HG02981 (cell line): ENCODE measurements at regions not wholly inside any gene's neighbourhood (a gene's known extent, or its start where the extent isn't known, plus 50 kb on each side); places are given as distances from the start of the nearest gene placed in this dataset.

Source experiments
- ATAC-seq: cut with Tn5 transposase; IDR thresholded peaks from one replicate; pipeline ENCODE4 v1.9.1; 2021; ENCODE audit warnings: mild to moderate bottlenecking, moderate library complexity; ENCODE audit not compliant: unreplicated experiment

DNA sequence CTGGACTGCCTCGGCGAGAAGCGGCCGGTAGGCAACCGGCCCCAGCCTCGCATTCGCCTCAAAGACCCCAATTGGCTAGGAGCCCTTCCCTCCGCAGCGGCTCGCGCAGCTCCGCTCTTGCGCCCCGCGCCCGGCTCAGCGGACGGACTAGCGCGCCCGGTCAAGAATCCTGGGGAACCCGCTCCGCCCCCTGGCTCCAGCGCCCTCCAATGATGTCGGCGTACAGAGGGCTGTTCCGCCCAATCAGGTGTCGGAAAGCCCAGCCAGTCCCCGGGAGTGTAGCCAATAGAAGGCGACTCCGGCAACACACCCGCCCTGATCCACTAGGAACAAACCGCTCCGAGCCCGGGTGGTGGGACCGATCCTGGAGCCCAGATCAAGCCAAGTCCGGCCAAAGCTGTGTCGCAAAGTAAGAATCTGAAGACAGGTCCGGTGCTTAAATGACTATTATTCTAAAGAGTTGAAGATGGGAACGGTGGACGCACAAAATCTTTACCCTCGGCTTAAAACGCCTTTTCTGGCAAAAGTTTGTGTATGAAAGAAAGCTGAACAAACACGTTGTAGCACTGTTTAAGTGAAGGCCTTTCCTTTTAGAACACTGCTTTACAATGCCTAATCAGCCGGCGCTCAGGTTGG lies 132.2 kb downstream of the OGFRL1 start:
- ATAC-seq, result peak; percentile 98

- no peak for ATAC-seq
Observed at GRCh38 chr6:71421611-71422010, 133.0 kb downstream of the OGFRL1 start.

- ATAC-seq, result no peak
Observed at GRCh38 chr6:71430018-71430417, 141.4 kb downstream of the OGFRL1 start.

DNA sequence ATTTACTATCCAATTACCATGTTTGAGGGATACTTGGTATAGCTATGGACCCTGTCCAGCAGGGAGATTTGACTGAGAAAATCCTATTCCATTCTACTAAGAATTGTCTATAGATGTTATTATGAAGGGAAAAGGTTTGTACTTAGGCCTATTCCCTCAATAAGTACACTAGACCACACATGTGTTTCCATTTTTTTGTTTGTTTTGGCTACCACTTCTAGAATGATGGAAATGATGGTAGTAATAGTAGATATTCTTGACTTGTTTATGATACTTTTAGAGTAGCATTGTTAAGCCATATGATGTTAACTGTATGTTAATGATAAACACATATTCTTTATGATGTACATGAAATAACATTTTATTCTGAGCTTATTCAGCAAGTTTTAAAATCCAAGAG lies 144.8 kb downstream of the OGFRL1 start:
- ATAC-seq, result no peak

- no peak for ATAC-seq
Observed at GRCh38 chr6:71444222-71444621, 155.6 kb downstream of the OGFRL1 start.

DNA sequence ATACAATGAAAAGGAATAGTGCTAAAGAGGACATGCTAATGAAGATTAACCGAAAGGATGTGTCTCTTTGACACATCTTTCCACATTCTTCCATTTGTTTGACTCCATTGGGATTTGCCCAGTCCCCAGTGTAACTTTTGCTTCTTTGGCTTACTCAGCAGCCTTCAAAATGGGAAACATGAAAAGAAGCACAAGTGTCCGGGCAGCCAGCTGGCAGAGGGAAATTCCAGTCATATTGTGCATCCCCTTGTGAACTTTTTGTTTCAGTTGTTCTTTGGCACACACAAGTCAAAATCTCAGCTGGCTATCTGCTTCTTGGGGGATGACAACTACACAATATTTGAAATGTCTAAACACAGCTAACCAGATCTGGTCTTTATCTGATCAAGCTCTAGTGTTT lies 157.4 kb downstream of the OGFRL1 start:
- peak; percentile 25 for ATAC-seq

GRCh38 chr6:71446470-71446869 lies 157.9 kb downstream of the OGFRL1 start:
- ATAC-seq, result peak; percentile 61

- no peak for ATAC-seq
Observed at GRCh38 chr6:71452697-71453370, 164.2 kb downstream of the OGFRL1 start.

DNA sequence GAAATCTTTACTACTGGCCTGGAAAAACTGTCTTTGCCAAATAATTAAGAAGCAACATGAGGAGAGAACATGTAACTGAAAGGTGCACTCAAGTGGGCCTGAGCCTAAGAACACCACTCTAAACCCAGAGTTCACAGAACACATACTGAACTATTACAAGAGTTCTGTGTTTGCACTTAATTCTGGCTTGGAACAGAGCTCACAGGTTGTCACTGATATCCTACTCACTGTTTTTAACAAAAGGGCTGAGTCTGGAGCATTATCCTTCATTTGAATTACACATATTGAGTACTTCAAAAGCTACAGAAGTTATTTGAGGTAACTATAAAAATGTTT lies 164.7 kb downstream of the OGFRL1 start:
- ATAC-seq, result no peak

DNA sequence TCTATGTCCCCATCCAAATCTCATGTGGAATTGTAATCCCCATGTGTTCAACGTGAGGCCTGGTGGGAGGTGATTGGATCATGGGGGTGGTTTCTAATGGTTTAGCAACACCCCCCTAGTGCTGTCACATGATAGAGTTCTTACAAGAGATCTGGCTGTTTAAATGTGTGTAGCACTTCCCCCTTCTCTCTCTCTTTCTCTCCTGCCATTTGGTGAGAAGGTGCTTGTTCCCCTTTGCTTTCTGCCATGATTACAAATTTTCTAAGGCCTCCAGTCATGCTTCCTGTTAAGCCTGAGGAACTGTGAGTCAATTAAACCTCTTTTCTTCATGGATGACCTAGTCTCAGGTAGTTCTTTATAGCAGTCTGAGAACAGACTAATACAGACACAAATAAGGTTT lies 165.4 kb downstream of the OGFRL1 start:
- no peak for ATAC-seq

DNA sequence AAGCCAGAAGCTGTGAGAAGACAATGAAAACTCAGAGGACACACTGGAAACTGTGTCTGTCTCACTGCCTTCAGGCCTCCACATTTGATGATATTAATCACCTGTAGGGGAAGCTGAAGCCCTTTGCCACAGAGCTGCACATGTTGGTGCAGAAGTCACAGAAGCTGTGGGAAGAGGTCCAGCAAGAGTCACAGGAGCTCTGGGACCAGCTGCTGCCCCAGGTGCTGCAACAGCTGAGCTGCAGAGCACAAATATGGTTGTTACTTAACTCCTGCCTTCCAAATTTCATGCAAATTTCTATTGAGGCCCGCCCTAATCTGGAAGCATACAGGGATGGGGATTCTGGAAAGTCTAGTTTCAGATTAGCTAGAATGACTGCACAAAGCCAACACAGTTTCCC lies 169.3 kb downstream of the OGFRL1 start:
- no peak for ATAC-seq

- no peak for ATAC-seq
Observed at GRCh38 chr6:71459162-71459561, 170.6 kb downstream of the OGFRL1 start.

- no peak for ATAC-seq
Observed at GRCh38 chr6:71460933-71461332, 172.3 kb downstream of the OGFRL1 start.

GRCh38 chr6:71463061-71463460 lies 174.4 kb downstream of the OGFRL1 start:
- no peak for ATAC-seq

DNA sequence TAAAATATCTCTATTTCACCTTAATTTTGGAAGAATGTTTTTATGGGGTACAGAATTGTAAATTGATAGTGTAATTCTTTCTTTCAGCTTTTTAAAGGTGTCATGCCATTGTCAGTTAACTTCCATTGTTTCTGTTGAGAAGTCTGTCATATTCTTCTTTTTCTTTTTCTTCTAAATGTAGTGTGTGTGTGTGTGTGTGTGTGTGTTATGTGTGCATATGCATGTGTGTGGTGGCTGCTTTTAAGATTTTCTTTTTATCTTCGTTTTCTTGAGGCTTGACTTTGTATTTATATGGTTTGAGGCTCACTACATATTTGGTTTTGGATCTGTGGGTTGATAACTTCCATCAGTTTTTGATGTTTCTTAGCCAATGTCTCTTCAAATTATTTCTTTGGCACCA lies 176.5 kb downstream of the OGFRL1 start:
- no peak for ATAC-seq

- no peak for ATAC-seq
Observed at GRCh38 chr6:71466362-71466761, 177.8 kb downstream of the OGFRL1 start.

GRCh38 chr6:71468038-71468437 lies 179.4 kb downstream of the OGFRL1 start:
- ATAC-seq, result no peak

- ATAC-seq, result no peak
Observed at GRCh38 chr6:71468841-71469700, 180.5 kb downstream of the OGFRL1 start.

GRCh38 chr6:71471718-71472117 lies 183.1 kb downstream of the OGFRL1 start:
- ATAC-seq, result no peak

DNA sequence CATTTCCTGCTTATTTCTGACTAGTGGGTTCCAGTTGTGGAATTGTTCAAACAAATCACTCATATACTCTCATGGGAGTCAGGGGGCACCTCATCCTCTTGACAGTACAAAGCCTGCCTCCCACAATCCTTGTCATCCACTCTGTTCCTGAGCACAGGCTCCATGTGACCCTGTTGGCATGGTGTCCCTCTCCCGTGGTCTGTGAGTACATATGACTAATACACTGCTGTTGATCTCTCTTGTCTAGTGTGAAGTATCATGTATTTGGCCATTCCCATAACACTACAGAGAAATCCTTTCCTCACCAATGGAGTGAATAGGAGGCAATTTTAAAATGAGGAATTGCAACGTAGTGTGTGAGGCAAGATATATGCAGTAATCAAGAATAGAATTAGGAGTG lies 185.3 kb downstream of the OGFRL1 start:
- ATAC-seq, result no peak

DNA sequence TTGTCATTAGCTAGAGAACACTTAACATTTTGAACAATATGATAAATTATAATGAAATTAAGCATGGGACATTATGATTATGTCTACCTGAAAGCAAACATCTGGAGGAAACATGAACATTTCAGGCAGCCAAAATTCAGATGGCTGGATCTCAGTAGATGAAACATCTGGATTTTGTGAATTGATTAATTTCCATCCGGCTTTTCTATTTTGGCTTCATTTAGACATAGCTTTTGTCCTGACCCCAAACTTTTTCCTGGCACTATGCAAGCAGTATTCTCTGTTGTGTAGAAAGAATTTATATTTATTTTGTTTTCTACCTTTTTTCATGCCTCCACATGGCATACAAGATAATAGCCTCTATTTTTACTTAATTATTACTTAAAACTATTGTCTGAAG lies 186.3 kb downstream of the OGFRL1 start:
- ATAC-seq, result no peak

- ATAC-seq, result no peak
Observed at GRCh38 chr6:71476371-71476770, 187.8 kb downstream of the OGFRL1 start.
